Body of pancreas (tissue), 4 donors: ENCODE measurements at regions not wholly inside any gene's neighbourhood (a gene's known extent, or its start where the extent isn't known, plus 50 kb on each side); places are given as distances from the start of the nearest gene placed in this dataset.

Experiments
- POLR2A ChIP-seq, 3 donors: fragments of 450-650 bp; IDR thresholded peaks; one replicate each; pipeline ENCODE4 v1.6.1; 2016; ENCODE audit warnings: antibody characterized with exemption in 3 of 3, mild to moderate bottlenecking in 2 of 3
- TF ChIP-seq, protein P1 (sequence below), 7 experiments: fragments of 450-650 bp in 4 of 7; fragments of 200-600 bp in 3 of 7; sonication (generic) in 3 of 7; IDR thresholded peaks; one replicate each; pipeline ENCODE4 v1.5.1; 2016 to 2019; ENCODE audit warnings: antibody characterized with exemption in 7 of 7

DNA sequence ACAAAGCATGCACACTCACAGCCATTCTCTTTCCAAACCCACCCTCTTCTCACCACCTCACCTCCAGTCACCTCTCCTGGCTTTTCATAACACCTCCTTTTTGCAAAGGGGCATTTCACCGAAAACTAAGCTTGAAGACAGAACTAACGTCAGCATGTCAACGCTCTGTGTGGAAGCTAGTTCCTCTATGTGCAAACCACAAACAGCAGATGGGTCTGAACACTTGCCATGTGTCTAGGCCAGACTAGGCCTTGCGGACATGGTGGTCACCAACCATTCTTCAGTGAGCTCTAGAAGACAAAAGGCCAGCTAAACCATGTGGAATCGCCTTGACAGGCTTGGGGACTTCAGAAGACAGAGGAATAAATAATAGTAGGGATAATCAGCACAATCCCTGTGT lies 148.5 kb downstream of the TXNL1 start:
- TF ChIP-seq, protein P1, sequence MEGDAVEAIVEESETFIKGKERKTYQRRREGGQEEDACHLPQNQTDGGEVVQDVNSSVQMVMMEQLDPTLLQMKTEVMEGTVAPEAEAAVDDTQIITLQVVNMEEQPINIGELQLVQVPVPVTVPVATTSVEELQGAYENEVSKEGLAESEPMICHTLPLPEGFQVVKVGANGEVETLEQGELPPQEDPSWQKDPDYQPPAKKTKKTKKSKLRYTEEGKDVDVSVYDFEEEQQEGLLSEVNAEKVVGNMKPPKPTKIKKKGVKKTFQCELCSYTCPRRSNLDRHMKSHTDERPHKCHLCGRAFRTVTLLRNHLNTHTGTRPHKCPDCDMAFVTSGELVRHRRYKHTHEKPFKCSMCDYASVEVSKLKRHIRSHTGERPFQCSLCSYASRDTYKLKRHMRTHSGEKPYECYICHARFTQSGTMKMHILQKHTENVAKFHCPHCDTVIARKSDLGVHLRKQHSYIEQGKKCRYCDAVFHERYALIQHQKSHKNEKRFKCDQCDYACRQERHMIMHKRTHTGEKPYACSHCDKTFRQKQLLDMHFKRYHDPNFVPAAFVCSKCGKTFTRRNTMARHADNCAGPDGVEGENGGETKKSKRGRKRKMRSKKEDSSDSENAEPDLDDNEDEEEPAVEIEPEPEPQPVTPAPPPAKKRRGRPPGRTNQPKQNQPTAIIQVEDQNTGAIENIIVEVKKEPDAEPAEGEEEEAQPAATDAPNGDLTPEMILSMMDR (IDR thresholded peaks at IDR 0.05): no peak
- no peak for TF ChIP-seq POLR2A (IDR thresholded peaks at IDR 0.05)
